ENCODE measurements at regions not wholly inside any gene's neighbourhood (a gene's known extent, or its start where the extent isn't known, plus 50 kb on each side); places are given as distances from the start of the nearest gene placed in this dataset.

DNA sequence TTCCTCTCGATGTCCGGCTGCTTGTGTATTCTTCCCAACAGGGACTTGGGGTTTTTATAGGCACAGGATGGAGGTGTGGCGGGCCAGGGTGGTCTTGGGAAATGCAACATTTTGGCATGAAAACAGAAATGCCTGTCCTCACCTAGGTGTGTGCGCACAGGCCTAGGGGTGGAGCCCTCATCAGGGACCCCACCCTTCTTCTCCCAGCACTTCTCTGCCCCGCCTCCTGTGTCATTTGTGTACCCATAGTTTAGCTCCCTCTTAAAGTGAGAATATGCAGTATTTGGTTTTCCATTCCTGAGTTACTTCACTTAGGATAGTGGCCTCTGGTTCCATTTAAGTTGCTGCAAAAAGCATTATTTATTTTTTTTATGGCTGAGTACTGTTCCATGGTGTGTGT is 90.2 kb upstream of the ITGB1 start:
- TF ChIP-seq, protein P1, sequence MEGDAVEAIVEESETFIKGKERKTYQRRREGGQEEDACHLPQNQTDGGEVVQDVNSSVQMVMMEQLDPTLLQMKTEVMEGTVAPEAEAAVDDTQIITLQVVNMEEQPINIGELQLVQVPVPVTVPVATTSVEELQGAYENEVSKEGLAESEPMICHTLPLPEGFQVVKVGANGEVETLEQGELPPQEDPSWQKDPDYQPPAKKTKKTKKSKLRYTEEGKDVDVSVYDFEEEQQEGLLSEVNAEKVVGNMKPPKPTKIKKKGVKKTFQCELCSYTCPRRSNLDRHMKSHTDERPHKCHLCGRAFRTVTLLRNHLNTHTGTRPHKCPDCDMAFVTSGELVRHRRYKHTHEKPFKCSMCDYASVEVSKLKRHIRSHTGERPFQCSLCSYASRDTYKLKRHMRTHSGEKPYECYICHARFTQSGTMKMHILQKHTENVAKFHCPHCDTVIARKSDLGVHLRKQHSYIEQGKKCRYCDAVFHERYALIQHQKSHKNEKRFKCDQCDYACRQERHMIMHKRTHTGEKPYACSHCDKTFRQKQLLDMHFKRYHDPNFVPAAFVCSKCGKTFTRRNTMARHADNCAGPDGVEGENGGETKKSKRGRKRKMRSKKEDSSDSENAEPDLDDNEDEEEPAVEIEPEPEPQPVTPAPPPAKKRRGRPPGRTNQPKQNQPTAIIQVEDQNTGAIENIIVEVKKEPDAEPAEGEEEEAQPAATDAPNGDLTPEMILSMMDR (IDR thresholded peaks at IDR 0.05): no peak
- TF ChIP-seq POLR2AphosphoS5 (IDR thresholded peaks at IDR 0.05) (no peak), POLR2A (IDR thresholded peaks at IDR 0.05) (no peak), EP300 (IDR thresholded peaks at IDR 0.05) (no peak)
